ENCODE measurements at regions not wholly inside any gene's neighbourhood (a gene's known extent, or its start where the extent isn't known, plus 50 kb on each side); places are given as distances from the start of the nearest gene placed in this dataset.
"Not testable (repeated sequence)": the region's sequence is repeated elsewhere in the genome, so short reads cannot be mapped to it uniquely, and the experiment has no call there.

GRCh38 chr7:37557571-37558209, 109.0 kb upstream of the ELMO1 start:
- Mint-ChIP-seq H3K27ac (no peak overlapping the region), H3K9me3 (no peaks in the 10 kb centered on the region), H3K36me3 (peaks cover 2% of the 10 kb centered on the region), H3K27me3 (peaks cover 11% of the 10 kb centered on the region), H3K4me1 (no peaks in the 10 kb centered on the region), H3K4me3 (no peak overlapping the region)
- DNase-seq (ENCODE audit: low spot score in 2 of 2) (no peak), ATAC-seq (ENCODE audit: low read depth) (no peak)

- Mint-ChIP-seq H3K4me1 (no peaks in the 10 kb centered on the region), H3K9me3 (no peaks in the 10 kb centered on the region), H3K4me3 (no peak overlapping the region), H3K27ac (no peak overlapping the region), H3K27me3 (peaks cover 6% of the 10 kb centered on the region), H3K36me3 (peaks cover 2% of the 10 kb centered on the region)
- no peak for ATAC-seq (ENCODE audit: low read depth)
- no peak for DNase-seq (ENCODE audit: low spot score in 2 of 2)
These were observed 109.8 kb upstream of the ELMO1 start for GRCh38 chr7:37558320-37559096.

GRCh38 chr7:37570145-37570544, 113.4 kb upstream of the GPR141 start:
- no peak for ATAC-seq (ENCODE audit: low read depth)
- Mint-ChIP-seq H3K4me3 (no peak overlapping the region), H3K9me3 (no peaks in the 10 kb centered on the region), H3K4me1 (no peaks in the 10 kb centered on the region), H3K27me3 (peaks cover 25% of the 10 kb centered on the region), H3K27ac (no peak overlapping the region), H3K36me3 (no peaks in the 10 kb centered on the region)
- DNase-seq (ENCODE audit: low spot score in 2 of 2), result no peak

GRCh38 chr7:37571806-37572205, 111.8 kb upstream of the GPR141 start:
- DNase-seq (ENCODE audit: low spot score in 2 of 2) (no peak), ATAC-seq (ENCODE audit: low read depth) (no peak)
- no peak overlapping the region for H3K4me3 Mint-ChIP-seq
- H3K27ac Mint-ChIP-seq, result no peak overlapping the region
- H3K9me3 Mint-ChIP-seq, result no peaks in the 10 kb centered on the region
- no peaks in the 10 kb centered on the region for H3K4me1 Mint-ChIP-seq
- no peaks in the 10 kb centered on the region for H3K36me3 Mint-ChIP-seq
- H3K27me3 Mint-ChIP-seq, result peaks cover 24% of the 10 kb centered on the region

GRCh38 chr7:37577412-37577811, 106.2 kb upstream of the GPR141 start:
- no peak for DNase-seq (ENCODE audit: low spot score in 2 of 2)
- no peak overlapping the region for H3K4me3 Mint-ChIP-seq
- peaks cover 8% of the 10 kb centered on the region for H3K27me3 Mint-ChIP-seq
- no peak for ATAC-seq (ENCODE audit: low read depth)
- H3K4me1 Mint-ChIP-seq, result no peaks in the 10 kb centered on the region
- no peaks in the 10 kb centered on the region for H3K36me3 Mint-ChIP-seq
- no peak overlapping the region for H3K27ac Mint-ChIP-seq
- no peaks in the 10 kb centered on the region for H3K9me3 Mint-ChIP-seq

GRCh38 chr7:37577901-37578300, 105.7 kb upstream of the GPR141 start:
- no peak overlapping the region for H3K4me3 Mint-ChIP-seq
- H3K4me1 Mint-ChIP-seq, result no peaks in the 10 kb centered on the region
- H3K27ac Mint-ChIP-seq, result no peak overlapping the region
- no peaks in the 10 kb centered on the region for H3K9me3 Mint-ChIP-seq
- peaks cover 8% of the 10 kb centered on the region for H3K27me3 Mint-ChIP-seq
- DNase-seq (ENCODE audit: low spot score in 2 of 2), result no peak
- H3K36me3 Mint-ChIP-seq, result no peaks in the 10 kb centered on the region
- no peak for ATAC-seq (ENCODE audit: low read depth)

- Mint-ChIP-seq H3K27me3 (peaks cover 8% of the 10 kb centered on the region), H3K4me1 (no peaks in the 10 kb centered on the region), H3K9me3 (no peaks in the 10 kb centered on the region), H3K27ac (no peak overlapping the region), H3K36me3 (no peaks in the 10 kb centered on the region), H3K4me3 (no peak overlapping the region)
- DNase-seq (ENCODE audit: low spot score in 2 of 2) (no peak), ATAC-seq (ENCODE audit: low read depth) (no peak)
These were observed 105.2 kb upstream of the GPR141 start for GRCh38 chr7:37578350-37578749.

- ATAC-seq (ENCODE audit: low read depth) (no peak), DNase-seq (ENCODE audit: low spot score in 2 of 2) (no peak)
- H3K27me3 Mint-ChIP-seq, result peaks cover 1% of the 10 kb centered on the region
- no peak overlapping the region for H3K27ac Mint-ChIP-seq
- no peak overlapping the region for H3K4me3 Mint-ChIP-seq
- H3K9me3 Mint-ChIP-seq, result no peaks in the 10 kb centered on the region
- H3K4me1 Mint-ChIP-seq, result no peaks in the 10 kb centered on the region
- no peaks in the 10 kb centered on the region for H3K36me3 Mint-ChIP-seq
These were observed 103.2 kb upstream of the GPR141 start for GRCh38 chr7:37580376-37580775.

- not testable (repeated sequence) for H3K27me3 Mint-ChIP-seq; H3K36me3 Mint-ChIP-seq; DNase-seq (ENCODE audit: low spot score in 2 of 2); H3K4me1 Mint-ChIP-seq; H3K4me3 Mint-ChIP-seq; H3K27ac Mint-ChIP-seq; ATAC-seq (ENCODE audit: low read depth); H3K9me3 Mint-ChIP-seq
These were observed 98.7 kb upstream of the GPR141 start for GRCh38 chr7:37584651-37585463.

GRCh38 chr7:37590824-37591223, 92.7 kb upstream of the GPR141 start:
- no peak for ATAC-seq (ENCODE audit: low read depth)
- peaks cover 14% of the 10 kb centered on the region for H3K27me3 Mint-ChIP-seq
- peaks cover 5% of the 10 kb centered on the region for H3K9me3 Mint-ChIP-seq

GRCh38 chr7:37592366-37592765, 91.2 kb upstream of the GPR141 start:
- H3K9me3 Mint-ChIP-seq, result peaks cover 8% of the 10 kb centered on the region
- no peaks in the 10 kb centered on the region for H3K4me1 Mint-ChIP-seq
- ATAC-seq (ENCODE audit: low read depth), result no peak
- H3K4me3 Mint-ChIP-seq, result no peak overlapping the region
- no peak overlapping the region for H3K27ac Mint-ChIP-seq
- DNase-seq (ENCODE audit: low spot score in 2 of 2), result no peak
- H3K36me3 Mint-ChIP-seq, result no peaks in the 10 kb centered on the region
- peaks cover 14% of the 10 kb centered on the region for H3K27me3 Mint-ChIP-seq

More at GRCh38 chr7:37590824-37591223, 92.7 kb upstream of the GPR141 start:
- no peaks in the 10 kb centered on the region for H3K36me3 Mint-ChIP-seq
- DNase-seq (ENCODE audit: low spot score in 2 of 2), result no peak
- H3K27ac Mint-ChIP-seq, result no peak overlapping the region
- no peaks in the 10 kb centered on the region for H3K4me1 Mint-ChIP-seq
- no peak overlapping the region for H3K4me3 Mint-ChIP-seq

- Mint-ChIP-seq H3K36me3 (no peaks in the 10 kb centered on the region), H3K4me3 (no peak overlapping the region), H3K27me3 (peaks cover 9% of the 10 kb centered on the region), H3K9me3 (peaks cover 5% of the 10 kb centered on the region), H3K4me1 (no peaks in the 10 kb centered on the region), H3K27ac (no peak overlapping the region)
- no peak for DNase-seq (ENCODE audit: low spot score in 2 of 2)
- no peak for ATAC-seq (ENCODE audit: low read depth)
These were observed 89.0 kb upstream of the GPR141 start for GRCh38 chr7:37594602-37595001.

GRCh38 chr7:37598824-37599223, 84.7 kb upstream of the GPR141 start:
- Mint-ChIP-seq H3K9me3 (peaks cover 5% of the 10 kb centered on the region), H3K36me3 (no peaks in the 10 kb centered on the region), H3K4me1 (no peaks in the 10 kb centered on the region), H3K4me3 (no peak overlapping the region), H3K27me3 (peaks cover 4% of the 10 kb centered on the region), H3K27ac (no peak overlapping the region)
- ATAC-seq (ENCODE audit: low read depth), result no peak
- DNase-seq (ENCODE audit: low spot score in 2 of 2), result no peak

GRCh38 chr7:37601321-37601720, 82.2 kb upstream of the GPR141 start:
- Mint-ChIP-seq H3K36me3 (no peaks in the 10 kb centered on the region), H3K27me3 (peaks cover 4% of the 10 kb centered on the region), H3K4me1 (no peaks in the 10 kb centered on the region), H3K9me3 (no peaks in the 10 kb centered on the region), H3K27ac (no peak overlapping the region), H3K4me3 (no peak overlapping the region)
- DNase-seq (ENCODE audit: low spot score in 2 of 2) (no peak), ATAC-seq (ENCODE audit: low read depth) (no peak)

Data from memory B cell (primary cell).